K562 (cell line): ENCODE measurements at regions not wholly inside any gene's neighbourhood (a gene's known extent, or its start where the extent isn't known, plus 50 kb on each side); places are given as distances from the start of the nearest gene placed in this dataset.

ENCODE experiments used
- CBFA2T3 ChIP-seq: fragments of 450-650 bp; IDR thresholded peaks from 2 replicates; pipeline ENCODE4 v1.6.1; 2017
- CHD1 ChIP-seq: fragments of 200-600 bp; sonication (generic); IDR thresholded peaks from one replicate; pipeline ENCODE4 v1.6.1; 2012; ENCODE audit warnings: mild to moderate bottlenecking, moderate library complexity, low read length, inconsistent platforms
- DACH1 ChIP-seq: fragments of 450-650 bp; IDR thresholded peaks from 2 replicates; pipeline ENCODE4 v1.6.1; 2018; ENCODE audit not compliant: partially characterized antibody
- E2F4 ChIP-seq: sonication (generic); formaldehyde crosslinking; IDR thresholded peaks from 2 replicates; pipeline ENCODE4 v1.8.0; 2022; ENCODE audit warnings: mild to moderate bottlenecking, low read depth, missing genetic modification reagents
- EHMT2 ChIP-seq: fragments of 450-650 bp; IDR thresholded peaks from 2 replicates; pipeline ENCODE4 v1.6.1; 2018; ENCODE audit warnings: antibody characterized with exemption
- HINFP ChIP-seq: fragments of 450-650 bp; conservative IDR thresholded peaks from 2 replicates; pipeline ENCODE4 v1.6.1; 2016; ENCODE audit warnings: missing genetic modification characterization, low read depth, mild to moderate bottlenecking, control low read depth, missing compliant biosample characterization
- JUND ChIP-seq, 2 experiments: IDR thresholded peaks; 2 replicates in 1 of 2; 3 replicates in 1 of 2; pipeline ENCODE4 v1.6.1; 2011; ENCODE audit warnings: borderline replicate concordance in 2 of 2, low read depth in 2 of 2, low read length in 2 of 2, improper control_type of control experiment in 1 of 2, missing biosample characterization in 1 of 2, missing genetic modification characterization in 1 of 2, missing genetic modification reagents in 1 of 2
- KAT2B ChIP-seq: IDR thresholded peaks from one replicate; pipeline ENCODE4 v1.6.1; 2012; ENCODE audit warnings: low read depth, mild to moderate bottlenecking, control low read depth, inconsistent platforms, low read length, moderate library complexity
- MBD2 ChIP-seq: sonication (generic); IDR thresholded peaks from 2 replicates; pipeline ENCODE4 v1.6.1; 2016; ENCODE audit warnings: low read depth, borderline replicate concordance
- MEIS2 ChIP-seq: fragments of 450-650 bp; IDR thresholded peaks from 2 replicates; pipeline ENCODE4 v1.6.1; 2014; ENCODE audit warnings: mild to moderate bottlenecking; ENCODE audit not compliant: partially characterized antibody
- PCBP2 ChIP-seq: fragments of 200-400 bp; formaldehyde crosslinking; IDR thresholded peaks from 2 replicates; pipeline ENCODE4 v1.6.1; 2018; ENCODE audit warnings: low read length, low read depth, mild to moderate bottlenecking, moderate library complexity; ENCODE audit not compliant: poor library complexity, severe bottlenecking
- PHB ChIP-seq: fragments of 250-450 bp; sonication (Bioruptor Pico); IDR thresholded peaks from 2 replicates; pipeline ENCODE4 v1.5.0; 2021
- ZNF277 ChIP-seq: fragments of 250-450 bp; sonication (Bioruptor Pico); IDR thresholded peaks from 2 replicates; pipeline ENCODE4 v1.8.0; 2022; ENCODE audit warnings: inconsistent platforms, mild to moderate bottlenecking, moderate library complexity, borderline replicate concordance

- TF ChIP-seq ZNF277 (CRISPR knock-in tag): no peak
- no peak for TF ChIP-seq PCBP2
- TF ChIP-seq CBFA2T3: no peak
- TF ChIP-seq HINFP (tag): no peak
- TF ChIP-seq KAT2B: no peak
- TF ChIP-seq MBD2: no peak
- TF ChIP-seq CHD1: no peak
- TF ChIP-seq JUND (IDR thresholded peaks at IDR 0.05; ENCODE audit: borderline replicate concordance, low read depth, low read length): no peak
- TF ChIP-seq JUND (tag; IDR thresholded peaks at IDR 0.05; ENCODE audit: borderline replicate concordance, low read depth, low read length): no peak
- TF ChIP-seq E2F4 (CRISPR knock-in tag): no peak
- TF ChIP-seq MEIS2: no peak
- TF ChIP-seq DACH1: no peak
- no peak for TF ChIP-seq PHB
- no peak for TF ChIP-seq EHMT2
- TF ChIP-seq, all 486 proteins: peak for 0
Observed at GRCh38 chrX:134716620-134717012, 58.3 kb upstream of the PLAC1 start (continued).
